ENCODE measurements at regions not wholly inside any gene's neighbourhood (a gene's known extent, or its start where the extent isn't known, plus 50 kb on each side); places are given as distances from the start of the nearest gene placed in this dataset.
"Not testable (repeated sequence)": the region's sequence is repeated elsewhere in the genome, so short reads cannot be mapped to it uniquely, and the experiment has no call there.

GRCh38 chr4:1572964-1573720 is 111.0 kb downstream of the FAM53A start:
- no peak for DNase-seq (ENCODE audit: low read depth)

- no peak for DNase-seq (ENCODE audit: low read depth)
Observed at GRCh38 chr4:1572521-1572920, 111.6 kb downstream of the FAM53A start.

- no peak for DNase-seq (ENCODE audit: low read depth)
Observed at GRCh38 chr4:1572010-1572385, 112.1 kb downstream of the FAM53A start.

GRCh38 chr4:1571165-1572009 is 112.7 kb downstream of the FAM53A start:
- no peak for DNase-seq (ENCODE audit: low read depth)

GRCh38 chr4:1570291-1571164 is 113.6 kb downstream of the FAM53A start:
- DNase-seq (ENCODE audit: low read depth): no peak

GRCh38 chr4:1569461-1570151 is 114.5 kb downstream of the FAM53A start:
- no peak for DNase-seq (ENCODE audit: low read depth)

GRCh38 chr4:1568855-1569460 is 115.2 kb downstream of the FAM53A start:
- no peak for DNase-seq (ENCODE audit: low read depth)

GRCh38 chr4:1567808-1568581 is 116.1 kb downstream of the FAM53A start:
- no peak for DNase-seq (ENCODE audit: low read depth)

GRCh38 chr4:1567519-1567807 is 116.7 kb downstream of the FAM53A start:
- DNase-seq (ENCODE audit: low read depth): no peak

- no peak for DNase-seq (ENCODE audit: low read depth)
Observed at GRCh38 chr4:1566838-1567518, 117.1 kb downstream of the FAM53A start.

GRCh38 chr4:1566301-1566837 is 117.7 kb downstream of the FAM53A start:
- not testable (repeated sequence) for DNase-seq (ENCODE audit: low read depth)

GRCh38 chr4:1565598-1566295 is 118.4 kb downstream of the FAM53A start:
- DNase-seq (ENCODE audit: low read depth): no peak

- DNase-seq (ENCODE audit: low read depth): no peak
Observed at GRCh38 chr4:1564535-1565375, 119.4 kb downstream of the FAM53A start.

GRCh38 chr4:1563768-1564485 is 120.2 kb downstream of the FAM53A start:
- DNase-seq (ENCODE audit: low read depth): no peak

- no peak for DNase-seq (ENCODE audit: low read depth)
Observed at GRCh38 chr4:1563241-1563640, 120.9 kb downstream of the FAM53A start.

- DNase-seq (ENCODE audit: low read depth): no peak
Observed at GRCh38 chr4:1562771-1563170, 121.3 kb downstream of the FAM53A start.

GRCh38 chr4:1562371-1562770 is 121.7 kb downstream of the FAM53A start:
- no peak for DNase-seq (ENCODE audit: low read depth)
